GM12878 (cell line): ENCODE measurements at regions not wholly inside any gene's neighbourhood (a gene's known extent, or its start where the extent isn't known, plus 50 kb on each side); places are given as distances from the start of the nearest gene placed in this dataset.

Source experiments
- ATAC-seq: fragments of 200-7000 bp; cut with Tn5 transposase; 3 replicates; pipeline ENCODE4 v1.9.1; 2020; ENCODE audit warnings: mild to moderate bottlenecking, moderate library complexity
- BruUV-seq: library from RNA; stranded (reverse); fragments of 400-500 nt; replicated peaks from 2 replicates; lab custom pipeline; 2021; lab: Mats Ljungman, UMichigan
- CTCF ChIA-PET: fragments of 300-600 bp; sonication (Branson Sonifier 250); formaldehyde crosslinking; extraction: SDS; loops from one replicate; lab custom pipeline; 2021; ENCODE audit warnings: inconsistent platforms; lab: Yijun Ruan, JAX
- POLR2A ChIA-PET: fragments of 350-600 bp; formaldehyde crosslinking; extraction: SDS; loops from one replicate; lab custom pipeline; 2021; ENCODE audit warnings: inconsistent platforms; lab: Charles Lee
- RAD21 ChIA-PET: fragments of 300-600 bp; sonication (Branson Sonifier 250); formaldehyde crosslinking; loops from one replicate; lab custom pipeline; 2023; ENCODE audit warnings: antibody characterized with exemption; ENCODE audit not compliant: unreplicated experiment; lab: Charles Lee
- SMC1A ChIA-PET: fragments of 300-600 bp; sonication (Branson Sonifier 250); formaldehyde crosslinking; loops from one replicate; lab custom pipeline; 2023; ENCODE audit not compliant: unreplicated experiment, uncharacterized antibody; lab: Charles Lee
- DNase-seq: peaks from one replicate; pipeline ENCODE4 v3.0.0-alpha.2; 2011; ENCODE audit warnings: low read depth, low spot score
- FAIRE-seq: peaks from 3 replicates; lab custom pipeline; 2011; peaks lifted over from hg19 to GRCh38; lab: Jason Lieb, UNC
- H2AFZ ChIP-seq: 2 replicates; pipeline ENCODE4 v1.6.0; 2011; ENCODE audit warnings: low read depth, low read length, control low read depth; ENCODE audit not compliant: control insufficient read depth
- H3K27ac ChIP-seq: 2 replicates; pipeline ENCODE4 v1.5.1; 2011; ENCODE audit warnings: control low read depth; ENCODE audit not compliant: control insufficient read depth, insufficient read depth
- H3K27me3 ChIP-seq, 2 experiments: replicated peaks in 1 of 2; 2 replicates each; pipeline versions ENCODE4 v1.6.0 to v1.6.1; 2011; ENCODE audit warnings: low read length in 1 of 2; ENCODE audit not compliant: control insufficient read depth in 2 of 2, insufficient read depth in 2 of 2
- H3K36me3 ChIP-seq, 2 experiments: 2 replicates each; pipeline ENCODE4 v1.5.1; 2011; ENCODE audit warnings: low read length in 1 of 2; ENCODE audit not compliant: control insufficient read depth in 2 of 2, insufficient read depth in 2 of 2
- H3K4me1 ChIP-seq: 2 replicates; pipeline ENCODE4 v1.6.1; 2011; ENCODE audit warnings: mild to moderate bottlenecking, low read length, moderate library complexity, mixed read lengths; ENCODE audit not compliant: control insufficient read depth, insufficient read depth
- H3K4me2 ChIP-seq: 2 replicates; pipeline ENCODE4 v1.6.0; 2011; ENCODE audit warnings: control low read depth; ENCODE audit not compliant: control insufficient read depth, insufficient read depth
- H3K4me3 ChIP-seq: fragments of 200-600 bp; sonication (generic); 2 replicates; pipeline ENCODE4 v1.5.1; 2016
- H3K79me2 ChIP-seq: 2 replicates; pipeline ENCODE4 v1.6.0; 2011; ENCODE audit warnings: low read length; ENCODE audit not compliant: control insufficient read depth, insufficient read depth
- H3K9ac ChIP-seq: 2 replicates; pipeline ENCODE4 v1.8.0; 2011; ENCODE audit warnings: low read length, control low read depth, mixed read lengths; ENCODE audit not compliant: control insufficient read depth, insufficient read depth
- H3K9me3 ChIP-seq: replicated peaks from 3 replicates; pipeline ENCODE4 v1.5.1; 2011; ENCODE audit warnings: mild to moderate bottlenecking, low read length; ENCODE audit not compliant: control insufficient read depth, insufficient read depth
- H4K20me1 ChIP-seq: 2 replicates; pipeline ENCODE4 v1.6.0; 2011; ENCODE audit not compliant: control insufficient read depth, insufficient read depth
- BACH1 ChIP-seq: fragments of 450-650 bp; IDR thresholded peaks from 2 replicates; pipeline ENCODE4 v1.6.1; 2017; ENCODE audit warnings: mild to moderate bottlenecking, borderline replicate concordance
- CBX3 ChIP-seq: fragments of 200-600 bp; sonication (generic); IDR thresholded peaks from 2 replicates; pipeline ENCODE4 v1.6.1; 2016; ENCODE audit warnings: low read depth, borderline replicate concordance
- CHD2 ChIP-seq: IDR thresholded peaks from 2 replicates; pipeline ENCODE4 v1.6.1; 2011; ENCODE audit warnings: low read depth, low read length, improper control_type of control experiment, borderline replicate concordance
- EZH2 ChIP-seq: IDR thresholded peaks from 2 replicates; pipeline ENCODE4 v1.6.1; 2012; ENCODE audit warnings: low read depth, mild to moderate bottlenecking, control low read depth, inconsistent platforms, low read length, borderline replicate concordance; ENCODE audit not compliant: control insufficient read depth
- HCFC1 ChIP-seq: fragments of 150-350 bp; IDR thresholded peaks from 2 replicates; pipeline ENCODE4 v1.6.1; 2014; ENCODE audit warnings: low read length
- KAT2A ChIP-seq: conservative IDR thresholded peaks from 2 replicates; pipeline ENCODE4 v1.6.1; 2011; ENCODE audit warnings: low read depth, low read length; ENCODE audit not compliant: control insufficient read depth
- KDM1A ChIP-seq: fragments of 200-600 bp; sonication (generic); IDR thresholded peaks from 2 replicates; pipeline ENCODE4 v1.6.1; 2016; ENCODE audit warnings: borderline replicate concordance
- MYB ChIP-seq: fragments of 150-350 bp; IDR thresholded peaks from 2 replicates; pipeline ENCODE4 v1.6.1; 2014; ENCODE audit warnings: mild to moderate bottlenecking, low read depth, low read length, borderline replicate concordance
- POLR2A ChIP-seq: IDR thresholded peaks from 2 replicates; pipeline ENCODE4 v1.6.1; 2011; ENCODE audit warnings: low read depth, mild to moderate bottlenecking, low read length
- RELA ChIP-seq: fragments of 450-650 bp; IDR thresholded peaks from 2 replicates; pipeline ENCODE4 v1.8.0; 2014; ENCODE audit warnings: borderline replicate concordance; ENCODE audit not compliant: partially characterized antibody
- SP1 ChIP-seq: IDR thresholded peaks from one replicate; pipeline ENCODE4 v1.6.1; 2011; ENCODE audit warnings: low read depth, low read length
- STAT1 ChIP-seq: fragments of 450-650 bp; conservative IDR thresholded peaks from 2 replicates; pipeline ENCODE4 v1.6.1; 2014; ENCODE audit warnings: antibody characterized with exemption, mild to moderate bottlenecking
- YBX1 ChIP-seq: fragments of 450-650 bp; IDR thresholded peaks from 2 replicates; pipeline ENCODE4 v1.6.1; 2016; ENCODE audit warnings: antibody characterized with exemption
- ZNF217 ChIP-seq: fragments of 450-650 bp; IDR thresholded peaks from 2 replicates; pipeline ENCODE4 v1.6.1; 2017; ENCODE audit warnings: antibody characterized with exemption, mild to moderate bottlenecking
- ZZZ3 ChIP-seq: IDR thresholded peaks from 2 replicates; pipeline ENCODE4 v1.6.1; 2011; ENCODE audit warnings: low read depth; ENCODE audit not compliant: control insufficient read depth, insufficient read length
- WGBS: methylation state at CpG from one replicate; pipeline ENCODE4 v1.1.6; 2016; ENCODE audit warnings: low lambda C conversion rate; ENCODE audit not compliant: insufficient replicate concordance, insufficient coverage; ENCODE audit errors: missing lambda C conversion rate; 5-methylcytosine and 5-hydroxymethylcytosine counted together
- in situ Hi-C: fragments of 300-500 bp; cut with MboI; formaldehyde crosslinking; loops from 9 replicates; pipeline ENCODE4 v1.14.3; 2018; ENCODE audit warnings: mixed read lengths
- intact Hi-C: fragments of 100-400 bp; cut with micrococcal nuclease; formaldehyde crosslinking; loops from one replicate; pipeline ENCODE4 v1.14.2; 2022; ENCODE audit not compliant: unreplicated experiment
- TF ChIP-seq, protein P1 (sequence below): fragments of 450-650 bp; formaldehyde crosslinking; IDR thresholded peaks from 2 replicates; pipeline ENCODE4 v1.4.0; 2020; ENCODE audit warnings: mild to moderate bottlenecking, moderate library complexity
- TF ChIP-seq, protein P2 (sequence below): fragments of 450-650 bp; IDR thresholded peaks from 2 replicates; pipeline ENCODE4 v1.6.1; 2016; ENCODE audit warnings: mild to moderate bottlenecking
- TF ChIP-seq, protein P3 (sequence below): fragments of 450-650 bp; IDR thresholded peaks from 2 replicates; pipeline ENCODE4 v1.6.1; 2017; ENCODE audit warnings: mild to moderate bottlenecking, moderate library complexity

DNA sequence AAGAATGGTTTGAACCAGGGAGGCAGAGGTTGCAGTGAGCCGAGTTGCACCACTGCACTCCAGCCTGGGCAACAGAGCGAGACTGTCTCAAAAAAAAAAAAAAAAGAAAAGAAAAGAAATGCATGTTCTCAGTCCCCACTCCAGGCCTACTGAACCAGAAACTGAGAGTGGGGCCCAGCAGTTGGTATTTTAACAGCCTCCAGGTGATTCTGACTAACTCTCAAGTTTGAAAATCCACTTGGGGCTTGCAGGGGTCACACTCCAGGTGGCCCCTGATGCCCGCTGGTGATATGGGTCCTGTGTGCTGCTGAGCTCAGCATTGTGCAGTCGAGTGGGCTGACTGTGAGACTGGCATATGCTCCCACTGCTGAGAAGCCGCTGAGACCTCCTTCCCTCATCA, 133.7 kb upstream of the C2CD4B start:
- Histone ChIP-seq H4K20me1 (no peaks in the 10 kb centered on the region), H3K4me1 (peaks cover 5% of the 10 kb centered on the region), H3K9me3 (no peaks in the 10 kb centered on the region; the same call in 2 of the 3 replicates), H3K79me2 (no peaks in the 10 kb centered on the region), H3K4me2 (no peak overlapping the region), H2AFZ (no peak overlapping the region), H3K27ac (no peak overlapping the region), H3K27me3 (no peaks in the 10 kb centered on the region; a peak in 1 of 4 replicates), H3K9ac (no peak overlapping the region), H3K36me3 (no peaks in the 10 kb centered on the region), H3K4me3 (no peak overlapping the region)
- SMC1A ChIA-PET, result interaction anchor here (1.2 kb wide), 1 partner anchor 12 kb away, joined by 3 read pairs; no protein-coding TSS in a partner anchor
- ATAC-seq (peak; percentile 49), DNase-seq (no peak), FAIRE-seq (no peak)
- BruUV-seq, result no TSS peak
- WGBS, result 24% methylated on average over 4 of the region's 5 CpGs
- RAD21 ChIA-PET, result interaction anchor here (1.3 to 1.8 kb wide), 2 partner anchors 9 to 23 kb away, joined by 3 to 5 read pairs; no protein-coding TSS in a partner anchor
- CTCF ChIA-PET, result interaction anchor here (1.3 to 2.0 kb wide), 2 partner anchors 9 to 21 kb away, joined by 3 to 6 read pairs; no protein-coding TSS in a partner anchor
- in situ Hi-C loops (no loop called here), intact Hi-C loops (no loop called here)
- POLR2A ChIA-PET, result no interaction called here
- TF ChIP-seq CBX3, result no peak
- TF ChIP-seq YBX1, result no peak
- no peak for TF ChIP-seq MYB
- TF ChIP-seq CHD2, result no peak
- TF ChIP-seq, protein P1, sequence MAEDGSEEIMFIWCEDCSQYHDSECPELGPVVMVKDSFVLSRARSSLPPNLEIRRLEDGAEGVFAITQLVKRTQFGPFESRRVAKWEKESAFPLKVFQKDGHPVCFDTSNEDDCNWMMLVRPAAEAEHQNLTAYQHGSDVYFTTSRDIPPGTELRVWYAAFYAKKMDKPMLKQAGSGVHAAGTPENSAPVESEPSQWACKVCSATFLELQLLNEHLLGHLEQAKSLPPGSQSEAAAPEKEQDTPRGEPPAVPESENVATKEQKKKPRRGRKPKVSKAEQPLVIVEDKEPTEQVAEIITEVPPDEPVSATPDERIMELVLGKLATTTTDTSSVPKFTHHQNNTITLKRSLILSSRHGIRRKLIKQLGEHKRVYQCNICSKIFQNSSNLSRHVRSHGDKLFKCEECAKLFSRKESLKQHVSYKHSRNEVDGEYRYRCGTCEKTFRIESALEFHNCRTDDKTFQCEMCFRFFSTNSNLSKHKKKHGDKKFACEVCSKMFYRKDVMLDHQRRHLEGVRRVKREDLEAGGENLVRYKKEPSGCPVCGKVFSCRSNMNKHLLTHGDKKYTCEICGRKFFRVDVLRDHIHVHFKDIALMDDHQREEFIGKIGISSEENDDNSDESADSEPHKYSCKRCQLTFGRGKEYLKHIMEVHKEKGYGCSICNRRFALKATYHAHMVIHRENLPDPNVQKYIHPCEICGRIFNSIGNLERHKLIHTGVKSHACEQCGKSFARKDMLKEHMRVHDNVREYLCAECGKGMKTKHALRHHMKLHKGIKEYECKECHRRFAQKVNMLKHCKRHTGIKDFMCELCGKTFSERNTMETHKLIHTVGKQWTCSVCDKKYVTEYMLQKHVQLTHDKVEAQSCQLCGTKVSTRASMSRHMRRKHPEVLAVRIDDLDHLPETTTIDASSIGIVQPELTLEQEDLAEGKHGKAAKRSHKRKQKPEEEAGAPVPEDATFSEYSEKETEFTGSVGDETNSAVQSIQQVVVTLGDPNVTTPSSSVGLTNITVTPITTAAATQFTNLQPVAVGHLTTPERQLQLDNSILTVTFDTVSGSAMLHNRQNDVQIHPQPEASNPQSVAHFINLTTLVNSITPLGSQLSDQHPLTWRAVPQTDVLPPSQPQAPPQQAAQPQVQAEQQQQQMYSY (CRISPR knock-in tag), result no peak
- TF ChIP-seq, protein P2, sequence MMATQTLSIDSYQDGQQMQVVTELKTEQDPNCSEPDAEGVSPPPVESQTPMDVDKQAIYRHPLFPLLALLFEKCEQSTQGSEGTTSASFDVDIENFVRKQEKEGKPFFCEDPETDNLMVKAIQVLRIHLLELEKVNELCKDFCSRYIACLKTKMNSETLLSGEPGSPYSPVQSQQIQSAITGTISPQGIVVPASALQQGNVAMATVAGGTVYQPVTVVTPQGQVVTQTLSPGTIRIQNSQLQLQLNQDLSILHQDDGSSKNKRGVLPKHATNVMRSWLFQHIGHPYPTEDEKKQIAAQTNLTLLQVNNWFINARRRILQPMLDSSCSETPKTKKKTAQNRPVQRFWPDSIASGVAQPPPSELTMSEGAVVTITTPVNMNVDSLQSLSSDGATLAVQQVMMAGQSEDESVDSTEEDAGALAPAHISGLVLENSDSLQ, result no peak
- no peak for TF ChIP-seq STAT1
- TF ChIP-seq POLR2A, result no peak
- no peak for TF ChIP-seq KDM1A
- TF ChIP-seq SP1, result no peak
- no peak for TF ChIP-seq RELA
- no peak for TF ChIP-seq BACH1
- no peak for TF ChIP-seq HCFC1
- no peak for TF ChIP-seq ZZZ3
- TF ChIP-seq EZH2, result no peak
- no peak for TF ChIP-seq ZNF217
- no peak for TF ChIP-seq KAT2A
- TF ChIP-seq, protein P3, sequence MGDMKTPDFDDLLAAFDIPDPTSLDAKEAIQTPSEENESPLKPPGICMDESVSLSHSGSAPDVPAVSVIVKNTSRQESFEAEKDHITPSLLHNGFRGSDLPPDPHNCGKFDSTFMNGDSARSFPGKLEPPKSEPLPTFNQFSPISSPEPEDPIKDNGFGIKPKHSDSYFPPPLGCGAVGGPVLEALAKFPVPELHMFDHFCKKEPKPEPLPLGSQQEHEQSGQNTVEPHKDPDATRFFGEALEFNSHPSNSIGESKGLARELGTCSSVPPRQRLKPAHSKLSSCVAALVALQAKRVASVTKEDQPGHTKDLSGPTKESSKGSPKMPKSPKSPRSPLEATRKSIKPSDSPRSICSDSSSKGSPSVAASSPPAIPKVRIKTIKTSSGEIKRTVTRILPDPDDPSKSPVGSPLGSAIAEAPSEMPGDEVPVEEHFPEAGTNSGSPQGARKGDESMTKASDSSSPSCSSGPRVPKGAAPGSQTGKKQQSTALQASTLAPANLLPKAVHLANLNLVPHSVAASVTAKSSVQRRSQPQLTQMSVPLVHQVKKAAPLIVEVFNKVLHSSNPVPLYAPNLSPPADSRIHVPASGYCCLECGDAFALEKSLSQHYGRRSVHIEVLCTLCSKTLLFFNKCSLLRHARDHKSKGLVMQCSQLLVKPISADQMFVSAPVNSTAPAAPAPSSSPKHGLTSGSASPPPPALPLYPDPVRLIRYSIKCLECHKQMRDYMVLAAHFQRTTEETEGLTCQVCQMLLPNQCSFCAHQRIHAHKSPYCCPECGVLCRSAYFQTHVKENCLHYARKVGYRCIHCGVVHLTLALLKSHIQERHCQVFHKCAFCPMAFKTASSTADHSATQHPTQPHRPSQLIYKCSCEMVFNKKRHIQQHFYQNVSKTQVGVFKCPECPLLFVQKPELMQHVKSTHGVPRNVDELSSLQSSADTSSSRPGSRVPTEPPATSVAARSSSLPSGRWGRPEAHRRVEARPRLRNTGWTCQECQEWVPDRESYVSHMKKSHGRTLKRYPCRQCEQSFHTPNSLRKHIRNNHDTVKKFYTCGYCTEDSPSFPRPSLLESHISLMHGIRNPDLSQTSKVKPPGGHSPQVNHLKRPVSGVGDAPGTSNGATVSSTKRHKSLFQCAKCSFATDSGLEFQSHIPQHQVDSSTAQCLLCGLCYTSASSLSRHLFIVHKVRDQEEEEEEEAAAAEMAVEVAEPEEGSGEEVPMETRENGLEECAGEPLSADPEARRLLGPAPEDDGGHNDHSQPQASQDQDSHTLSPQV, result no peak
